GM18511 (cell line): ENCODE measurements at regions not wholly inside any gene's neighbourhood (a gene's known extent, or its start where the extent isn't known, plus 50 kb on each side); places are given as distances from the start of the nearest gene placed in this dataset.
"Not testable (repeated sequence)": the region's sequence is repeated elsewhere in the genome, so short reads cannot be mapped to it uniquely, and the experiment has no call there.

Source experiments
- ATAC-seq: cut with Tn5 transposase; IDR thresholded peaks from one replicate; pipeline ENCODE4 v1.9.1; 2021; ENCODE audit warnings: mild to moderate bottlenecking, moderate library complexity; ENCODE audit not compliant: unreplicated experiment

DNA sequence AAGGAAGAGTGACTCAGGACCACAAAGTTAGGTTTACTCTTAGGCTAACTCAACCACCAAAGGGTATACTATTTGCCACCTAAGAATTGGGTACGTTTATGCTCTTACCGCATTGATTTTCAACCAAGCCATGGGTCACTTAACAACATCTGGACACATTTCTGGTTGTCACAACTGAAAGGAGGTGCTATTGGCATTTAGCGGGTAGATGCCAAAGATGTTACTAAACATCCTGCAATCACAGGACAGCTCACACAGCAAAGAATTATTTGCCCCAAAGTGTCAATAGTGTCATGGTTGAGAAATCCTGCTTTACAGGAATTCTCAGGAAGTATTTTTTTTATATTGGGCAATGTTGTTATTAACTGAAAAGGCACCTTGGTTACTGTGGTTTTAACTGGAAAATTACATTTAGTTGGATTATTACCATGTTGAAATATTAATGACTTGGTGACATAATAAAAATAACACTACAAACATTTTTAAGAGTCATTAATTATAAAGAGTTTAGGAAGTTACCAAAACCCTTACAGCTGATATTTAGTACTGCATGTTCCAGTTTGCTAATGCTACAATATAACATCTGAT is 185.0 kb upstream of the TMEM196 start:
- no peak for ATAC-seq

DNA sequence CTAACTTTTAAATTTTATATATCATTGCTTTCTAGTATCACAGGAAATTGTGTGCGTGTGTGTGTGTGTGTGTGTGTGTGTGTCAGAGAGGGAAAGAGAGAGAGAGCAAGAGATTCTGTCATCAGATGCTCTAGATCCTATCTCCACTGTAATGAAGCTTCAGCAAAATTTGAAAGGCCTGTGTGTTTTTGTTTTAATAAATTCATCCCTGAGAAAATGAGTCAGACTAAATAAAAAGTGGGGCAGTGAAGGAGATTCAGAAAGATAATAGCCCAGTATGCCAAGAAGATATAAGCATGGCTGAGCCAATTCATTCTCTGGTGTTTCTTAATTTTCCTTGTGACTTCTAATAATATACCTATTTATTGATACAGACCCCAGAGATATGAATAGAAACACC is 184.2 kb upstream of the TMEM196 start:
- no peak for ATAC-seq

DNA sequence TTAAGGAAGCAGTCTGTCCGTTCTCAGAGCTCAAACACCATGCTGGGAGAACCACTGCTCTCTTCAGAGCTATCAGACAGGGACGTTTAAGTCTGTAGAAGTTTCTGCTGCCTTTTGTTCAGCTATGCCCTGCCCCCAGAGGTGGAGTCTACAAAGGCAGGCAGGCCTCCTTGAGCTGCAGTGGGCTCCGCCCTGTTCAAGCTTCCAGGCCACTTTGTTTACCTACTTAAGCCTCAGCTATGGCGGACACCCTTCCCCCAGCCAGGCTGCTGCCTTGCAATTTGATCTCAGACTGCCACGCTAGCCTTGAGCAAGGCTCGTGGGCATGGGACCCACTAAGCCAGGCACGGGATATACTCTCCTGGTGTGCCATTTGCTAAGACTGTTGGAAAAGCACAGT is 180.7 kb upstream of the TMEM196 start:
- ATAC-seq, result not testable (repeated sequence)

- not testable (repeated sequence) for ATAC-seq
Observed at GRCh38 chr7:19953411-19953810, 180.0 kb upstream of the TMEM196 start.

DNA sequence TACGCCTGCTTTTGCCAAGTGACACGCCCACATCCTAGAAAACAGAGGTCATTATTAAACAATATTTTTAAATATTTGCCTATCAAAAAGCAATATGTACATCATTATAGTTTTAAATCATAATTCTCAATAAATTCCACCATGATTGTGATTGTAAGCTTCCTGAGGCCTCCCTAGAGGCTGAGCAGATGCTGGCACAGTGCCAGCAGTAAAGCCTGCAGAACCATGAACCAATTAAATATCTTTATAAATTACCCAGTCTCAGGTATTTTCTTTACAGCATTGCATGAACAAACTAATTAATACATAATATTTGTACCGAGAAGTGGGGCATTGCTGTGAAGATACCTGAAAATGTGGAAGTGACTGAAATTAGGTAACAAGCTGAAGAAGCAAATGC is 174.7 kb upstream of the TMEM196 start:
- no peak for ATAC-seq

GRCh38 chr7:19944363-19945120 is 171.1 kb upstream of the TMEM196 start:
- no peak for ATAC-seq

GRCh38 chr7:19939746-19940145 is 166.3 kb upstream of the TMEM196 start:
- ATAC-seq, result no peak

DNA sequence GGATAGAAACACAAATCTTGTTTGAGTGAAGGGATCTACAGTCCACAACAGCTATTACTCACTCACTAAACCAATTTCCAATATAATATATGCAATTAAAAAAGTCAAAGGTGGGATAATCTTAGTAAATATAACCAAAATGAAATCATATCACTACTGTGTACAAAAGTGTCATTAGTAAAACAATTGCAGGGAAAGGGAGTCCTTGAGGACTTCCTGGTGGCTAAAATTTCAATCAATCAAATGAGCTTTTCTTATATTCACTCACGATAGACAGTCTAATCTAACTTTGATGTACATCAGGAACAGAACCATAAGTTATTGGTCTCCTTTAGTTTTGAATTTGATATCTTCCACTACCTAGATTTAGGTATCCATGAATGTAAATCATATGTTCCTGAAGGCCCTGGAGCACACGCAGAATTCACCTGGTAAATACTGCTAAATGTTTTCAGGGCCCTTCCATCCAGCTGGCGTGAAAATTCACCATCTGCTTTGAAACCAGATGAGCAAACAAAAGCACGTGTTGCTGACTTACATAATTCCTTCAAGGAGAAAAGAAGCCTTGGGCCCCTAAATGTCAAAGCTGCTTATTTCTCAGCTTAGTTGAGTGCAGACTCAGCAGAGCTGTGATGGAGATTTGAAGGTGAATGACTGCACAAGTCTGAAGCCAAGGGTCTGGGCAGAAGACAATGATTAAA is 159.3 kb upstream of the TMEM196 start:
- ATAC-seq, result no peak

DNA sequence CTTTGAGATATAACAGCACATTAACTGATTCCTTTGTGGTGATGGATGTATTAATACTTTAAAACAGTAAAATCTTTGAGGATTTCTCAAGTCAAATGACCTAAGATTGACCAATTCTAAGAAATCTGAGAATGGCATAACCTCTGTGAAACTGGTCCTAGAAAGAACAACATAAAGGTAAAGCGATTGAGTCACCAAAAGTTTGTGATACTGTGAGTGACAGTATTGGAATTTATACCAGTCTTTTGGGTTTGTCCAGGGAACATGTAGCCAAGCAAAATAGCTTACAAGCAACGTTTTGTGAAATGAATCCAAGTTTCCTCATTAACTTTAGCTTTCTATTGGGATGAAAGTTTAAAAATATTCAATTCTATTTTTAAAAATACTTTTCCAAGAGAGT is 157.4 kb upstream of the TMEM196 start:
- no peak for ATAC-seq

DNA sequence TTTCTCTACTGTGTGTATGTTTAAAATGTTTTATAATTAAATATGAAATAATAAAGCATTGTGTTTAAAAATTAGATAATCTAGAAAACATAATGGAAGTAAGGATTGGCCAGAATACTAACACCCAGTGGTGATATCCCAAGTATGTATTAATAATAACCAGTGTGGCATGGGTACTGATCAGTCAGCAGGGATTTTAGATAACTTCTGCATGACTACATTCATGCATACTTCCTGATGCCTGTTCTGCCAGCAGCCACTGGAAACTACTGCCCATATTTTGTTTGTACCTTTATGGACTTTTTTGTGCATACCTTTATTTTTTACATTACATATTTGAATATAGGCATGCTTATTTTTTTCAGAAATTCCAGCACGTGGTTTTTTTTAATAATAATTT is 156.6 kb upstream of the TMEM196 start:
- ATAC-seq, result no peak

- ATAC-seq, result peak; percentile 87
Observed at GRCh38 chr7:19928247-19928646, 154.8 kb upstream of the TMEM196 start.

DNA sequence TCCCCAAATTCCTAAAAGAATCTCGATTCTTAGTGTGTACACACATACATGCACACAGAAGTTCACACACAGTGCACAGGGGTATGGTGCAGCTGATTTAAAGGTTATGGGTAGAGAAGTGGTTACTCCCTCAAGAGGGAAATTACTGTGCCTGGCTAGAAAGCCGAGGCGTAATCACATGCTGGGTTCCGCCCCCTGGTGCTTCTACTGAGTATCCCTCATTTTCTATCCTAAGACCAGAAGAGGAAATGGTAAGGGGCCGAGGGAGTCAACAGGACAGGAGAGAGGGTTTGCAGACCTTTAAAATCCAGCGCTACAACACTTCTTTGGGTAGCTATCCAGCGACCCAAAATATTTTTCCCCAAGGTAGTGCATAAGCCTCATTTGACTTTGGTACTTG is 147.3 kb upstream of the TMEM196 start:
- ATAC-seq, result no peak

GRCh38 chr7:19920166-19920565 is 146.7 kb upstream of the TMEM196 start:
- no peak for ATAC-seq

DNA sequence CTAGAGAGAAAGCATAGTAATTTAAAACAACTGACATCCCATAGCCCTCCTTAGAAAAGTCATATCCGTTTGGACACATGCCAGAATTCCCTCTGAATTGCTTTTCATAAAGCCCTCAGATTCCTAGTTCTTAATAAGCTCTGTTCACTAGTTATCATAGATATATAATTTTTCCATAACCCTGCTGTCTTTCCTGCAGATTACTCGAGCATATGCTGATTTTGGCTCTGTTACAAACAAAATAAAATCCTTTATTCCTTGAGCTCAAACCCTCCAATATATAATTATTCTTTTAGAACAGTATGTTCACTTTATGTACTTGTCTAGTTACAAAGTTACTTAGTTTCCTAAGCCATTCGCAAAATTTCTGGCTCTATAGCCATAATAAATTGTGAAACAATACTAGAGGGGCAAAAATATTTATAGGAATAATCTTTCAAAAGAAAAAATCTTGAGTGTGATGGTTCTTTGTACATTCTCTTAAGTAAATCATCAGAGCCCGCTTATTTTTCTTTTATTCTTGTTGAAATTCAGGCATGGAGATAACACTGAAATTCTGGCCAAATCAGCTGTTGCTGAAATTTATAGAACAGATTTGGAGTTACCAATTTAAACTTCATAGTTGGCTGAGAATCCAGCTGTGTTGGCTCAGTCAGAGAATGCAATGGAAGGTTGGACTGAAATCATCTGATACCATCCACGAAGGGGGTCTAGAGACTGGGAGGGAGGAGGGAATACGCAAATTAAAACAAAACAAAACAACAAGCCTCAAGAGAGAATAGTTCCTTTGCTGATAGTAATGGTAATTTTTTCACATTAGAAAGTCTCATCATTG is 146.1 kb upstream of the TMEM196 start:
- ATAC-seq, result no peak

GRCh38 chr7:19916046-19916445 is 142.6 kb upstream of the TMEM196 start:
- no peak for ATAC-seq

GRCh38 chr7:19915596-19915995 is 142.2 kb upstream of the TMEM196 start:
- no peak for ATAC-seq

DNA sequence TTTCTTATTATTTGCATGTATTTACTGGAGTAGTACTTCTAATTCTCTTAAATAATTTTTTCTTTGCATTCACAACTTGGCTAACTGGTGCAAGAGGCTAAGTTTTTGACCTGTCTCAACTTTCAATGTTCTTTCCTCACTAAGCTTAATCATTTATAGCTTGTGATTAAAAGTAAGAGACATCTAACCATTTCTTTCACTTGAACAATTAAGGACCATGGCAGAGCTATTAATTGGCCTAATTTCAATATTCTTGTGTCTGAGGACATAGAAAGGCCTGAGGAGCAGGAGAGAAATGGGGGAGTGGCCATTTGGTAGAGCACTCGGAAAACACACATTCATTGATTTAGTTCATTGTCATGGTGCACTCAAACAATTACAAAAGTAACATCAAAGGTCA is 141.4 kb upstream of the TMEM196 start:
- no peak for ATAC-seq

DNA sequence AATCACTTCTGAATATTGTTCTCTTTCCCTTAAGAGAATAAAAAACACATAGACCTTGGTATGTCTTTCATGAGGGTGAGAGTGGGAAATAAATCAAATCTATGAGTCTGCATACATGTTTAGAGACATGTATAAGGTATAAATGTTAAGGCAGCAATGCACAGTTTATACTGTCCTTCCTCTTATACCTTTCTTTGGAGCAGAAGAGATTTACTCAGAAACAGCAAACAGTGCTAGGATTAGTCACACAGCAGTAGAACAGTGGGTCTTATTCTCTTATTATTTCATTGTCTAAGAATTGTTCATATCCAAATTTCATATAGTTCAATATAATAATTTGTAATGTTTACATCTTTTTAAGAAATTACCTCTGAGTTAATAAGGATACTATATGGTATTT is 126.7 kb upstream of the TMEM196 start:
- ATAC-seq, result no peak

GRCh38 chr7:19899529-19899928 is 126.1 kb upstream of the TMEM196 start:
- no peak for ATAC-seq

GRCh38 chr7:19882893-19883292 is 109.5 kb upstream of the TMEM196 start:
- not testable (repeated sequence) for ATAC-seq

DNA sequence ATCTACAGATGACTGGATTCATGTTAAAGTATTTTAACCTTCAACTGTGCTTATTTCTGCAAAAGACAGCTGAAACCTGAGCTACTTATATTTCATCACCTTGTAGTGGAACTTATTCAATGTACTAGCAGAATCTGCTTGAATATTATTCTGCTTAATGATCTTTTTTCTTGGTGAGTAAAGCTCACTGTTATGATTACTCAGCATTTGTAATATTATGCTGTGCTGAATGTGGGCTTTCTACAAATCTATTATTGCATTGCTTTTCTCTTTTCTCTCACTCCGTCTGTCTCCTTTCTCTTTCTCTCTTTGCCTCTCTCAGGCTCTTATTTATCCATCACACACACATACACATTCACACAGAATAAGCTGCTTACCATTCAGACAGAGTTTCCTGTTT is 98.7 kb upstream of the TMEM196 start:
- no peak for ATAC-seq
